Islet precursor cell (in vitro differentiated cells): ENCODE measurements at regions not wholly inside any gene's neighbourhood (a gene's known extent, or its start where the extent isn't known, plus 50 kb on each side); places are given as distances from the start of the nearest gene placed in this dataset.
"Not testable (repeated sequence)": the region's sequence is repeated elsewhere in the genome, so short reads cannot be mapped to it uniquely, and the experiment has no call there.

Source experiments
- DNase-seq: peaks from one replicate; pipeline ENCODE4 v3.0.0-alpha.2; 2018

DNA sequence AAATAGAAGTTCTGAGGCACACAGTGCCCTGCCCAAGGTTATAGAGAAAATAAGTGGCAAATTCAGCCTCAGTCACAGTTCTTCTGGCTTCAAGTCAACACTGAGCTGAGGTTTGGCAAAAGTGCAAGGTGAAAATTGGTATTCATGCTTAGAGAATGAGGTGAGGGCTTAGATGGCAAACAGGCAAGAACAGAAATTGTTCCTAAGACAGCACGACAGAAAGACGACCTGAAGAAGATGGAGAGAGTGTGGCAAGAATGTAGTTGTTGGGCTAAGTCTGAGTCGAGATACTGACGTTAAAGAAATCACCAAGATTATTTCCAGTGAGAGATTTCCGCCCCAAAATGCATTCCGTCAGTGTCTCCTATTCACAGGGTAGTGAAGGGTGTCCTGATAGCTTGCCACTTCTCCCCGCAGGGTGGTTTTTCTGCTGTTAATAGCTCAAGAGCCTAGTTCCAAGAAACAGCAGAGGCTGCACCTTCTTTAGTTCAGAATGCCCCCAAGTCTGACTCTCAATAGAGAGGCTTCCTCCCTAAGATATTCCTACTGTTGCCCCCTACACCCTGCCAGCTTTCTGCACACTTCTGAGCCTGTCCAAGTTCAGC, 260.8 kb upstream of the AMIGO2 start:
- DNase-seq: no peak

DNA sequence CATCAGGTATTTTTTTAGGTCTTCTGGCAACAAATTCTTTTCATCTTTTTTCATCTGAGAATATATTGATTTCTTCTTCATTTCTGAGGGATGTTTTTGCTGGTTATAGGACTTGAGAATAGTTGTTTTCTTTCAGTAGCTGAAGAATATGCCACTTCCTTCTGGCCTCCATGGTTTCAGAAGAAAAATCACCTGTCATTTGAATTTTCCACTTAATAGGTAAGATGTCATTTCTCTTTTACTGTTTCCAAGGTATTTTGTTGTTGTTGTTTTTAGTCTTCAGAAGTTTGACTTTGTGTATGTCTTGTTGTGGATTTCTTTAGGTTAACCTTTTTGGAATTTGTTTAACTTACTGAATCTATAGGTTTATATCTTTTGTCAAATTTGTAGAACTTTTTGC, 257.8 kb upstream of the AMIGO2 start:
- no peak for DNase-seq

DNA sequence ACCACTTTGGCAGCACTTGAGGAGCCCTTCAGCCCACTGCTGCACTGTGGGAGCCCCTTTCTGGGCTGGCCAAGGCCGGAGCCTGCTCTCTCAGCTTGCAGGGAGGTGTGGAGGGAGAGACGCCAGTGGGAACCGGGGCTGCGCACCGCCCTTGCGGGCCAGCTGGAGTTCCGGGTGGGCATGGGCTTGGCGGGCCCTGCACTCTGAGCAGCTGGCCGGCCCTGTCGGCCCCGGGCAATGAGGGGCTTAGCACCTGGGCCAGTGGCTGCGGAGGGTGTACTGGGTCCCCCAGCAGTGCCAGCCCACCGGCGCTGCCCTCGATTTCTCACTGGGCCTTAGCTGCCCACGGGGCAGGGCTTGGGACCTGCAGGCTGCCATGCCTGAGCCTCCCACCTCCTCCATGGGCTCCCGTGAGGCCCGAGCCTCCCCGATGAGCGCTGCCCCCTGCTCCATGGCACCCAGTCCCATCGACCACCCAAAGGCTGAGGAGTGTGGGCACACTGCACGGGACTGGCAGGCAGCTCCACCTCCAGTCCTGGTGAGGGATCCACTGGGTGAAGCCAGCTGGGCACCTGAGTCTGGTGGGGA, 253.6 kb upstream of the AMIGO2 start:
- DNase-seq: not testable (repeated sequence)

DNA sequence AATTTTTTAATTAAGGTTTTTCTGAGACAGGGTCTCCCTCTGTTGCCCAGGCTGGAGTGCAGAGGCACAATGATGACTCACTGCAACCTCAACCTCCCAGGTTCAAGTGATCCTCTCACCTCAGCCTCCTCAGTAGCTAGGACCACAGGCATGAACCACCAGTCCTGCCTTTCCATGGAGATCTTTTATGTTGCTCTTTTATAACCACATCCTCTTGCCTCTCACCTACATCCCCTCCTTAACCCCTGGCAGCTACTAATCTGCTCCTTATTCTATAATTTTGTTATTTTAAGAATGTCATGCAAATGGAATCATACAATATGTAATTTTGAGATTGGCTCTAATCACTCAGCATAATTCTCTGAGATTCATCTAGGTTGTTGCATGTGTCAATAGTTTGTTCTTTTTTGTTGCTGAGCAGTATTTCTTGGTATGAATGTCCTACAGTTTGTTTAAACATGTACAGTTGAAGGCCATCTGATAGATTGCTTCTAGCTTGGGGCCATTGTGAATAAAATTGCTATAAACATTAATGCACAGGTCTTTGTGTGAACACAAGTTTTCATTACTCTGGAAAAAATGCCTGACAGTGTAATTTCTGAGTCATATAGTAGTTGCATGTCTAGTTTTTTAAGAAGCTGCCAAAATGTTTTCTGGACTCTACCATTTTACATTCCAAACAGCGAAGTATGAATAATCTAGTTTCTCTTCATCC, 249.2 kb upstream of the AMIGO2 start:
- DNase-seq: no peak

DNA sequence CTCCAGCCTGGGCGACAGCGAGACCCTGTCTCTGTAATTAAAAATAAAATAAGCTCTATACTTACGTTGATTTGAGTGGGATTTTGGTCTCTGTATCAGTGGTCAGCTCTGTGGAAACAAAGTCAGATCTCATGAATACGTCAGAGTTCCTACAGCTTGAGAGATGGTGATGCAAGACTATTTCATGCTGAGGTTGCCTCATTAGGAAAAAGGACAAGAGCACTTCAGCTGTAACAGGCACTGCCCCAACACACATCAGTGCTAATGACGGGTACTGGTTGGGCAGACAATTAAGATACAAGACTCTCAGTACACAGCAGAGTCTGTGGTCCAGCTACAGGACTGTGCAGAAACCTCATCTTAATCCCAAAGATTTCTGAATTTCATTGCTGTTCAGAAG, 246.4 kb upstream of the AMIGO2 start:
- DNase-seq: no peak

DNA sequence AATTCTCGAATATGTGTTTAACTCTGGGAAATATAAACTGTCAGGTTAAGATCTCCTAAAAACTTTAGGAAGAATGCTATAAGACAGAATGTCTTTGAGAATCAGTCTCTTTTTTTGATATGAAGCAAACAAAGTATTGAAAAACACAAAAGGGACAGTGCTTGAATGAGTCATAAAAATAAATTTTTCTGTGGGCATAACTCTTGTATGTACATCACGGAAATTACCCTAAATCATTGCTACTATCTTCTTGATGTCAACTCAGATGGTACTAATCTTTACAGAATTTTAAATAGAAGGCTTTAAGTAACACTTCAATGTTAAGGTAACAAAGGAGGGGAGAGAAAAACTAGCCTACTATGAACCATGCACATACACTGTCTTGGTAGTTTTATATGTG, 244.0 kb upstream of the AMIGO2 start:
- no peak for DNase-seq

DNA sequence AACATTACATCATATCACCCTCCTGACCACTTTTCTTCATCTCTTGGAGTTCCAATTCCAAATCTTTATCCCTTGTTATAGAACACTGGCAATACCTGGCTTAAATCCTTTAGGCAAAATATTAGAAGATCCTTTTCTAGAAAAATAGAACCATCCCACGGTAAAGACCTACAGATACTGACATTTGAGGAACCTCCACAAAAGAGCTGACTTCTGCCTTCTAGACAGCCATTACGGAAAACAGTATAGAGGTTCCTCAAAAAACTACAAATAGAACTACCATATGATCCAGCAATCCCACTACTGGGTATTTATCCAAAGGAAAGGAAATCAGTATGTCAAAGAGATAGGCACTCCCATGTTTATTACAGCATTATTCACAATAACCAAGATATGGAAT, 241.7 kb upstream of the AMIGO2 start:
- DNase-seq: no peak

DNA sequence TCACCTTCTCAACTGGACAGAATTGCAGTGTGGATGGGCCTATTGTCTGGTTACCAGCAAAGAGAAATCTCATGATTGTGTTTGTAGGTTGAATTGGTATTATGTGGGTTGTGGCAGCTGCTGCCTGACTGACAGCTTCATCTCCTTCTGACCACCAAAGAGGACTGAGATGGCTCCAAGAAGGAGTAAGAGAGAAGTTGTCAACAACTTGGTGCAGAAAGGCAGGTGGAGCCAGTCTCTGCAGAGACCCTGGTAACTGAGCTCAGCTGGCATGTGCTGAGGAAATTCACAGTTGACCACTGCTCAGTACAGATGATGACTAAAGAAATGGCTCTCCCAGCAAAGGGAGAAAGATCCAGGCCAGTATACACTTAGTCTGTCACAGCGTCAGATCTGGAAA, 240.0 kb upstream of the AMIGO2 start:
- DNase-seq: no peak

DNA sequence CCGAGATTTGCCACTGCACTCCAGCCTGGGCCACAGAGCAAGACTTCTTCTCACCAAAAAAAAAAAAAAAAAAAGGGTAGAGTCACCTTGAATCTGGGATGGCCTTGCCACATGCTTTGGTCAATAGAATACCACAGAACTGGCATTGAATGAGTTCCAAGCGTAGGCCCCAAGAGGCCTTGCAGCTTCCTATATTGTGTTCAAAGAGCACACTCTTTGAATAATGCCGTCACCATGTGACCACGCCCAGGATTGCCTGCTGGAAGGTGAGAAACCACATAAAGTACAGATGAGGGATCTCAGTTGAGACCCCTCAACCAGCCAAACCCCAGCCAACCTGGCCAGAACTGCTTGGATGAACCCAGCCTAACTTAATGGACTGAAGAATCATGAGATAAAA, 239.2 kb upstream of the AMIGO2 start:
- no peak for DNase-seq

DNA sequence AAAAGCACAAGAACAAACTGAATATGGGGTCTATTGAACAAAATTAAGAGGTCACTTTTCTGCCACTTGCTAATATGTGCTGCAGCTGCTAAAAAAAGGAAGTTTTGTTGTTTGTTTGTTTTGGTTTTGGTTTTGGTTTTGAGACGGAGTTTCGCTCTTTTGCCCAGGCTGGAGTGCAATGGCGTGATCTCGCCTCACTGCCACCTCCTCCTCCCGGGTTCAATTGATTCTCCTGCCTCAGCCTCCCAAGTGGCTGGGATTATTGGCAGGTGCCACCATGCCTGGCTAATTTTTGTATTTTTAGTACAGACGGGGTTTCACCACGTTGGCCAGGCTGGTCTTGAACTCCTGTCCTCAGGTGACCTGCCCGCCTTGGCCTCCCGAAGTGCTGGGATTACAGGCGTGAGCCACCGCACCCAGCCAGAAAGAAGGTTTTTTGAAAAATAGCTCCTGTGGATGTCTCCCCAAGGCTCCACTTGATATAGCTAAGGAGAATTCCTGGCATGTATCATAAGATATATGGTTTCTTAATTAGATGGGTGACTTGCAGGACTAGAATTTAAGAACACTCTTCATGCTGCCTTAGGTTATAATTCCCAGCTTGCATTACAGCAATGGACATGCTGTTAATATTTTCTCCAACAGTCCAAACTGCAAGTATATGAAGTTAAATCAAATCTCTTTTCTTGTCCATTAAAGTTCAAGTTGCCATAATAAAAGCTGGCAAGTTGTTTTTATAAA, 237.6 kb upstream of the AMIGO2 start:
- DNase-seq: no peak

DNA sequence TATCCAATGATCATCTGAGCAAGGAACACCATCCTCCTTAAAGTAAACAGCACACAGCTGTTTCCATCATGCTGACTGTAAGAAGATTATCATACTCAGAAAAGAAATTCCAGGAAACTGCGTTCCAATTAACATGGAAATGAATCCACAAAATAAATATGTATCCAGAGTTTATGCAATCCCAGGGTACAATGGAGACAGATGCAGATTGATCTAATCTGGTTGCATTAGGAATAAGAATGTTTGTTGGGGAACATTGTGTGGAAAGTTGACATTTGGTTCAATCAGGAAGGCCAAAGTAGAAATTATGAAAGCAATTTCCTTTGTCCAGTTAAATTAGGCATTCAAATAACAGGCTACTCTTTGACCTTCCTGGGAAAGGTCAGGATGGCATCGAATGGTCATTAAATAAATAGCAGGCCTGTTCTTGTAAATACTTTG, 236.9 kb upstream of the AMIGO2 start:
- DNase-seq: no peak

DNA sequence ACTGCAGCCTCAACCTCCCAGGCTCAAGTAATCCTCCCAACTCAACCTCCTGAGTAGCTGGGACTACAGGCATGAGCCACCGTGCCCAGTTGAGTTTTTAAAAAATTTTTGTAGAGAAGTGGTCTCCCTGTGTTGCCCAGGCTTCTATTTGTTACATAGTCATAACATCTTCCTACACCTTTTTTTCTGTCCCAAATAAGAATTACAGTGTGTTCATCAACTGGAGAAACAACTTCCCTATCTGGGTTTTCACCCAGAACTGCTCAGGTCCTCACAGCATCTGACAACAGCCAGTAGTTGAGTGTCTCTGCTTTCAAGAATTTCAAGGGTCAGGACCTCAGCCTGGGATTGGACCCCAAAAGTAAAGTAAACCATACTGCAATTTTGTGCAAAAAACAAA, 235.2 kb upstream of the AMIGO2 start:
- no peak for DNase-seq

DNA sequence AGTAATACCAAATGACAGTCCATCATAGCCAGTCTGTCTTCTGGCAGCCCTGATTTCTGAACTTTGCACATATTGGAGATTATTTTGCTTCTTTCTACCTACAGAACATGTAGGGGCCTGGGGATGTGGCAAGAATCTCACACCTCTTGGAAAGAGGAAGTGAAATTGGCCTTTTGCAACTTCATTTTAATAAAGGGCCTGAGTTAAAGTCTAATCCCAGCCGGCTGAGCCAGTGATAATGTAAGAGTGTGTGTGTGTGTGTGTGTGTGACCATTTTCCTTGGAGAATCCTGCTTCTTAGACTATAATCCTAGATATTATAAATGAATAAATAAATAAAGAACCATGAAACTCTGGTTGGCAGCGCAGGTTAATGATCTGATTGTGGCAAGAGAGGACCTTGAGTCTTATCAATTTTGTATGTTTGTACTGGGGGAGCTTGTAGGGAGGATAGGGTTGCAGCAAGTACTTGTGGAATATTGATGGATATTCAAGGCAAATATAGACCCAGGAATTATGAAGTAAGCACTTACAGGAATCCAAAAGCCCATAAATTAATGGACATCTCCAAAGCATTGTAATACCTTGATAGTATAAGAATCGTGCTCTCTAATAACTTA, 233.2 kb upstream of the AMIGO2 start:
- DNase-seq: no peak

DNA sequence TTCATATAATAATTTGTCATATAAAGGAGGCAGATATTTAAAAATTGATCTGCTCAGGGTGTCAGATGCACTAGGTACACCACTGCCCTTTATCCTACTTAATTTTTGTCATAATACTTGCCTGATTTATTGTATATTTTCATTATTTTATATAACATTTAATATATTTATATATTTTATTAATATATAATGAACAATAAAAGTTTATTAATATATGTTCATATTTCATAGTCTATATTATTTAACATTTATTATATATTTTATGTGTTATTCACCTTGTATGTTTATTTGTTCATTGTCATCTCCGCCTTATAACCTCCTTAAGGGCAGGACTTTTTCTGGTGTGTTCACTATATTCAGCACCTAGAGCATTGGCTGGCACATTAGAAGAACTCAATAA, 232.4 kb upstream of the AMIGO2 start:
- no peak for DNase-seq

DNA sequence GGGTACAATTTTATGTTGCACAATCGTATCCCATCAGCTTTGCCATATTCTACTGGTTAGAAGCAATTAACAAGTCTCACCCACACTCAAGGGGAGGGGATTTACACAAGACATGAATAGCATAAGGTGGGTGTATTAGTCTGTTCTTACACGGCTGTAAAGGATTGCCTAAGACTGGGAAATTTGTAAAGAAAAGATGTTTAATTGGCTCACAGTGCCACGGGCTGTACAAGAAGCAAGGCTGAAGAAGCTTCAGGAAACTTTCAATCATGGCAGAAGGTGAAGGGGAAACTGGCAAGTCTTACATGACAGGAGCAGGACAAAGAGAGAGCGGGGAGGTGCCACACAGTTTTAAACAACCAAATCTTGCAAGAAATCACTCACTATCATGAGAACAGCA, 231.8 kb upstream of the AMIGO2 start:
- DNase-seq: no peak

DNA sequence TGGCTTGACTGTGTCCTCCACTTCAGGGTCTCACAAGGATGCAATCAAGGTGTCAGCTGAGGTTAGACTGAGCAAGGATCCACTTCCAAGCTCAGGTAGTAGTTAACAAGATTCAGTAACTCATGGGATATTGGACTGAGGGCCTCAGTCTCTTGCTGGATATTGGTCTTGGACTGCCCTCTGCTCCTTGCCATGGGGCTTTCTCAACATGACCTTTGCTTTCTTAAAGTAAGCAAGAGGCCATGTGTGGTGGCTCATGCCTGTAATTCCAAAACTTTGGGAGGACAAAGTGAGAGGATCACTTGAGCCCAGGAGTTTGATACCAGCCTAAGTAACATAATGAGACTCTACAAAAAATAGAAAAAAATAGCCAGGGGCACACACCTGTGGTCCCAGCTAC, 231.3 kb upstream of the AMIGO2 start:
- DNase-seq: no peak

DNA sequence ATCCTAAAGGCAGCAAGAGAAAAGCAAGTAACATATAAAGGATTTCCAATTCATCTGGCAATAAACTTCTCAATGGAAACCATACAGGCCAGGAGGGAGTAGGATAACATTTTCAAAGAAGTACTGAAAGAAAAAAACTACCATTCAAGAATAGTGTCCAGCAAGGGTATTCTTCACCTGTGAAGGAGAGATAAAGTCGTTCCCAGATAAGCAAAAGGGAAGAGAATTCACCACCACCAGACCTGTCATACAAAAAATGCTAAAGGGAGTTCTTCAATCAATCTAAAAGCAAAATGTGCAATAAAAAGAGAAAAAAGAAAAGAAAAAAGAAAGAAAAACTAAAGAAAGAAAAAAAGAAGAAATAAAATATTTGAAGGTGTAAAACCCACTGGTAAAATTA, 228.9 kb upstream of the AMIGO2 start:
- no peak for DNase-seq

DNA sequence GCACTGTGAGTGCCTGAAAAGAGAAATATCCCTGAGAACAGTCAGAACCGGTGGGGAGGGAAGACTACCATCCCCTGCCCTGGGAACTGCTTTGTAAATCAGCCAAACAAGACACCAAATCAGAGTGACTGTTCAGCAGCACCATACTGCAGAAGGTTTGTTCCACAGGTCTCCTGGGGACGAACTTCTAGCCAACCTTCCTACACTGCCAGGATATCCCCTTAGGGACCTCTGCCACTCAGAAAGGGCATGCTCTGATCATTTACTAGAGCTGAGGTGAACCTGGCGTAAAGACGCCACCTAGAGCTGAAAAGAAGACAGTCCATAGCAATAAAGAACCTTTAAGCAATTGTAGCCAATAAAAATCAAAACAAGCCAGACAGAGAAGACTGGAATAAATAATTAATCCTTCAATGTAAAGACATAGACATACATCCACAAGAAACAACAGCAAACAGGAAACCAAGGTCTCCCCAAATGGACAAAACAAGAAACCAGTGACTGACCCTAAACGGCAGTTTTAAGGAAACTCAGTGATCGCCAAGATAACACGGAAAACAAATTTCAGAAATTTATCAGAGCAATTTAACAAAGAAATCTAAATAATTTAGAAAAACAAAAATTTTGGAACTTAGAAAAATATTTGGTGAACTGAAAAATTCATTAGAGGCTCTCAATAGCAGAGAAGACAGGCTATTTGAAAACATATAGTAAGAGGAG, 228.1 kb upstream of the AMIGO2 start:
- peak; percentile 80 for DNase-seq

DNA sequence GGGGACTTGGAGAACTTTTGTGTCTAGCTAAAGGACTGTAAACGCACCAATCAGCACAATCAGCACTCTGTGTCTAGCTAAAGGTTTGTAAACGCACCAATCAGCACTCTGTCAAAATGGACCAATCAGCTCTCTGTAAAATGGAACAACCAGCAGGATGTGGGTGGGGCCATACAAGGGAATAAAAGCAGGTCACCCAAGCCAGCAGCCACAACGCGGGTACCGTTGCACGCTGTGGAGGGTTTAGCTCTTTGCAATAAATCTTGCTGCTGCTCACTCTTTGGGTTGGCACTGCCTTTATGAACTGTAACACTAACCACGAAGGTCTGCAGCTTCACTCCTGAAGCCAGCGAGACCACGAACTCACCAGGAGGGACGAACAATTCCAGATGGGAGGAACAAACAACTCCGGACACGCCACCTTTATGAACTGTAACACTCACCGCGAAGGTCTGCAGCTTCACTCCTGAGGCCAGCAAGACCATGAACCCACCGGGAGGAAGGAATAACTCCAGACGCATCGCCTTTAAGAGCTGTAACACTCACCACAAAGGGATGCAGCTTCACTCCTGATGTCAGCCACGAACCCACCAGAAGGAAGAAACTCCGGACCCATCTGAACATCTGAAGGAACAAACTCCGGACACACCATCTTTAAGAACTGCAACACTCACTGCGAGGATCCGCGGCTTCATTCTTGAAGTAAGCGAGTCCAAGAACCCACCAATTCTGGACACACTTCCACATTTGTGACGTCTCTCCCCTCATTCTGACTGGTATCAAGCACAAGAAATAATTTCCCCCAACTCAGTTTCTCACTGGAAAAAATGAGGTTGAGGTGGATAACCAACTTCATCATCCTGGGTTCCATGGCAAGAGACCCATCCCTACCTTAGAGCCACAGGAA, 227.3 kb upstream of the AMIGO2 start:
- DNase-seq: not testable (repeated sequence)

DNA sequence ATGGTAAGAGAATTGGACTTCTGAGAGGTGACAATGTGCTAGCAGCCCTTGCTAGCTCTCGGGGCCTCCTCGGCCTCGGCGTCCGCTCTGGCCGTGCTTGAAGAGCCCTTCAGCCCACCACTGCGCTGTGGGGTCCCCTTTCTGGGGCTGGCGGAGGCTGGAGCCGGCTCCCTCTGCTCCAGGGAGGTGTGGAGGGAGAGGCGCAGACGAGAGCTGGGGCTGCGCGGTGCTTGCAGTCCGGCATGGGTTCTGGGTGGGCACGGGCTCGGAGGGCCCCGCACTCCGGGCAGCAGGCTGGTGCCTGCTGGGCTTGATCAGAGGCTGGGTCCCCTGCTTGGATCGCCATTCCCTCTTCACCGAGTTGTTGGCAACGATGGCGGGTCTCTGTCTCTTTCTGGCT, 226.4 kb upstream of the AMIGO2 start:
- no peak for DNase-seq

DNA sequence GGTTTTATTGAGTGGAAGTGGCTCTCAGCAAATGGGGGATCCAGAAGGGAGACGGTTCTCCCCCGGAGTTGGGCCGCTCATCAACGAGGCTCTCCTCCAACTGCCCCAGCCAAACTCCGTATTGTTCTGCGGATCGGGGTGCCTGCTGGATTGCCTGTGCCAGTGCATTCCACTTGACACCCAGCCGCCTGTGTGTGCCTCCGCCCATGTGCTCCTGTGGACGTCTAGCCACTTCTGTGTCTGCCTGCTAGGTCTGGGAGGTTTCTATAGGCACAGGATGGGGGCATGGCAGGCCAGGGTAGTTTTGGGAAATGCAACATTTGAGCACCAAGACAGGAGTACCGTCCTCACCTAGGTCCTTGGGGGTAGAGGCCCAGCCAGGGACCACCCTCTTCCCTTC, 225.7 kb upstream of the AMIGO2 start:
- no peak for DNase-seq
